ENCODE measurements at regions not wholly inside any gene's neighbourhood (a gene's known extent, or its start where the extent isn't known, plus 50 kb on each side); places are given as distances from the start of the nearest gene placed in this dataset.
A peak's percentile ranks its signal among the peaks of the same experiment; 100 is the strongest.
"Not testable (repeated sequence)": the region's sequence is repeated elsewhere in the genome, so short reads cannot be mapped to it uniquely, and the experiment has no call there.

- no peak for DNase-seq
- H3K27me3 Mint-ChIP-seq (ENCODE audit: unreplicated experiment), result no peaks in the 10 kb centered on the region
- intact Hi-C loops (cut with micrococcal nuclease; ENCODE audit: unreplicated experiment), result no loop called here
- no peaks in the 10 kb centered on the region for H3K36me3 Mint-ChIP-seq (ENCODE audit: insufficient read depth, unreplicated experiment)
- H3K4me3 Mint-ChIP-seq (ENCODE audit: low read depth, unreplicated experiment), result no peak overlapping the region
- H3K4me1 Mint-ChIP-seq (ENCODE audit: low read depth, unreplicated experiment), result no peaks in the 10 kb centered on the region
- H3K9me3 Mint-ChIP-seq (ENCODE audit: low read depth, unreplicated experiment), result no peaks in the 10 kb centered on the region
- TF ChIP-seq, protein P1, sequence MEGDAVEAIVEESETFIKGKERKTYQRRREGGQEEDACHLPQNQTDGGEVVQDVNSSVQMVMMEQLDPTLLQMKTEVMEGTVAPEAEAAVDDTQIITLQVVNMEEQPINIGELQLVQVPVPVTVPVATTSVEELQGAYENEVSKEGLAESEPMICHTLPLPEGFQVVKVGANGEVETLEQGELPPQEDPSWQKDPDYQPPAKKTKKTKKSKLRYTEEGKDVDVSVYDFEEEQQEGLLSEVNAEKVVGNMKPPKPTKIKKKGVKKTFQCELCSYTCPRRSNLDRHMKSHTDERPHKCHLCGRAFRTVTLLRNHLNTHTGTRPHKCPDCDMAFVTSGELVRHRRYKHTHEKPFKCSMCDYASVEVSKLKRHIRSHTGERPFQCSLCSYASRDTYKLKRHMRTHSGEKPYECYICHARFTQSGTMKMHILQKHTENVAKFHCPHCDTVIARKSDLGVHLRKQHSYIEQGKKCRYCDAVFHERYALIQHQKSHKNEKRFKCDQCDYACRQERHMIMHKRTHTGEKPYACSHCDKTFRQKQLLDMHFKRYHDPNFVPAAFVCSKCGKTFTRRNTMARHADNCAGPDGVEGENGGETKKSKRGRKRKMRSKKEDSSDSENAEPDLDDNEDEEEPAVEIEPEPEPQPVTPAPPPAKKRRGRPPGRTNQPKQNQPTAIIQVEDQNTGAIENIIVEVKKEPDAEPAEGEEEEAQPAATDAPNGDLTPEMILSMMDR (IDR thresholded peaks at IDR 0.05; ENCODE audit: unreplicated experiment), result no peak
- CTCF ChIA-PET, result no interaction called here
- BruUV-seq (replicated peaks), result no TSS peak
- no peak overlapping the region for H3K27ac Mint-ChIP-seq (ENCODE audit: unreplicated experiment)
Measured at GRCh38 chr17:70750983-70751382, 581.7 kb downstream of the KCNJ2 start.

DNA sequence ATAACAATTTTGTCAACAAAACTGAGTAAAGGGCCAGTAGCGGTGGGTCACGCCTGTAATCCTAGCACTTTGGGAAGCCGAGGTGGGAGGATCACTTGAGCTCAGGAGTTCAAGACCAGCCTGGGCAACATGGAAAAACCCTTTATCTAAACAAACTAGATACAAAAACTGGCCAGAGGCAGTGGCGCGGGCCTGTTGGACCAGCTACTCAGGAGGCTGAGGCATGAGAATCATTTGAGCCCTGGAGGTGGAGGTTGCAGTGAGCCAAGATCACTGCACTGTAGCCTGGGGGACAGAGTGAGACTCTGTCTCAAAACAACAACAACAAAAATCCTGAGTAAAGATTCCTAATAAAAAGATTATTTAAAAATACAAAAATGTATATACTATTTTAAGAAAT, 583.1 kb downstream of the KCNJ2 start:
- BruUV-seq (replicated peaks); intact Hi-C loops (cut with micrococcal nuclease; ENCODE audit: unreplicated experiment); DNase-seq; H3K9me3 Mint-ChIP-seq (ENCODE audit: low read depth, unreplicated experiment); CTCF ChIA-PET; H3K36me3 Mint-ChIP-seq (ENCODE audit: insufficient read depth, unreplicated experiment); H3K27me3 Mint-ChIP-seq (ENCODE audit: unreplicated experiment); H3K4me3 Mint-ChIP-seq (ENCODE audit: low read depth, unreplicated experiment); H3K4me1 Mint-ChIP-seq (ENCODE audit: low read depth, unreplicated experiment); H3K27ac Mint-ChIP-seq (ENCODE audit: unreplicated experiment): not testable (repeated sequence)

GRCh38 chr17:70752966-70753467, 583.7 kb downstream of the KCNJ2 start:
- no peak overlapping the region for H3K27ac Mint-ChIP-seq (ENCODE audit: unreplicated experiment)
- H3K27me3 Mint-ChIP-seq (ENCODE audit: unreplicated experiment), result no peaks in the 10 kb centered on the region
- no peaks in the 10 kb centered on the region for H3K36me3 Mint-ChIP-seq (ENCODE audit: insufficient read depth, unreplicated experiment)
- intact Hi-C loops (cut with micrococcal nuclease; ENCODE audit: unreplicated experiment), result no loop called here
- CTCF ChIA-PET, result no interaction called here
- H3K9me3 Mint-ChIP-seq (ENCODE audit: low read depth, unreplicated experiment), result no peaks in the 10 kb centered on the region
- no peak overlapping the region for H3K4me3 Mint-ChIP-seq (ENCODE audit: low read depth, unreplicated experiment)
- no peaks in the 10 kb centered on the region for H3K4me1 Mint-ChIP-seq (ENCODE audit: low read depth, unreplicated experiment)
- no peak for DNase-seq
- no TSS peak for BruUV-seq (replicated peaks)
- TF ChIP-seq, protein P1 (IDR thresholded peaks at IDR 0.05; ENCODE audit: unreplicated experiment), result no peak

DNA sequence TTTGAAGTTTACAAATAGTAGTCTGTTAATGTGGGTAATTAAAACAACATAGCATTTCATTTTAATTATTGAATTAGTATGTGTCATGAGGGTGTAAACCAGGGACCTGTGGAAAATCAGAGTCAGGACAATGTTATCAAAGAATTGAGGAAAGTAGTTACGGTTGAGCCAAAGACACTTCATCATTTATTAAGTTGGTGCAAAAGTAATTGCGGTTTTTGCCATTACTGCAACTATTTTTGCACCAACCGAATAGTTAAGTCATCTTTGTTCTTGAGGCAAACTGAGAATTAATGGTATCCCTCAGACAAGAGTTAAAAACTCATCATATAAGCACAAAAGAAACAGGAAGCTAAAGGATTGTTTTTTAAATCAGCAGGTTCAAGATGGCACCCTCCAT, 593.7 kb downstream of the KCNJ2 start:
- no peak for DNase-seq
- intact Hi-C loops (cut with micrococcal nuclease; ENCODE audit: unreplicated experiment), result no loop called here
- Mint-ChIP-seq H3K36me3 (ENCODE audit: insufficient read depth, unreplicated experiment) (no peaks in the 10 kb centered on the region), H3K9me3 (ENCODE audit: low read depth, unreplicated experiment) (no peaks in the 10 kb centered on the region), H3K27ac (ENCODE audit: unreplicated experiment) (no peak overlapping the region), H3K4me1 (ENCODE audit: low read depth, unreplicated experiment) (no peaks in the 10 kb centered on the region), H3K27me3 (ENCODE audit: unreplicated experiment) (no peaks in the 10 kb centered on the region), H3K4me3 (ENCODE audit: low read depth, unreplicated experiment) (no peak overlapping the region)
- CTCF ChIA-PET, result no interaction called here
- TF ChIP-seq, protein P1 (IDR thresholded peaks at IDR 0.05; ENCODE audit: unreplicated experiment), result no peak
- no TSS peak for BruUV-seq (replicated peaks)

DNA sequence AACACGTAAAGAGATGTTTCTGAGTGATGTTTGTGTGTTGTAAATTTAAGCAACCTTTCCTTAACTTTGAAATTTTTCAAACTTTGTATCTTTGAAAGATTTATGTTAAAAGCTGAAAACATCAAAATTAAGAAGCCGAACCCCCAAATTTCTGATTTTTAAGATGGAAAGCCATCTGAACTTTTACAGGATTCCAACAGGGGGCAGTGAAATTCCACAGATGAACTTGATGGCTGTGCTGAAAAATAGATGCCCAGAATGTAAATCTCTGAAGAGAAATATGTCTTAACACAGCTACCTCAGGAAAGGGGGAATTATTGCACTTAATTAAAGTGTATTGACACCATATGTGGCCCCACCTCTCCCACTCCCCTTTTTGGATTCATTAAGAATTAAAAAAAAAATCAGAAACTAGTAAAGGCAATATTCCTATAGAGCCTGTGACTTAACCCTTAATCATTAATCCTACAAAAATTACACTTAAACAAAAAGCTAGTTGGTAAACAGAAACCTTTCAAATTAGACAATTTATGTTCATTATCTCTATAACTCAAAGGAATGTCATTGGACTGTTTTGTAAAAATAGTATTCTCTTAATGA, 597.9 kb downstream of the KCNJ2 start:
- Mint-ChIP-seq H3K27ac (ENCODE audit: unreplicated experiment) (no peak overlapping the region), H3K9me3 (ENCODE audit: low read depth, unreplicated experiment) (no peaks in the 10 kb centered on the region), H3K4me3 (ENCODE audit: low read depth, unreplicated experiment) (no peak overlapping the region), H3K4me1 (ENCODE audit: low read depth, unreplicated experiment) (no peaks in the 10 kb centered on the region), H3K27me3 (ENCODE audit: unreplicated experiment) (no peaks in the 10 kb centered on the region), H3K36me3 (ENCODE audit: insufficient read depth, unreplicated experiment) (no peaks in the 10 kb centered on the region)
- TF ChIP-seq, protein P1 (IDR thresholded peaks at IDR 0.05; ENCODE audit: unreplicated experiment), result peak; percentile 57
- peak; percentile 28 for DNase-seq
- CTCF ChIA-PET, result interaction anchor here (0.6 to 1.7 kb wide), 8 partner anchors 17 to 1354 kb away, joined by 3 to 11 read pairs (median 3); partner anchors contain the start of gene SOX9
- BruUV-seq (replicated peaks), result no TSS peak
- intact Hi-C loops (cut with micrococcal nuclease; ENCODE audit: unreplicated experiment), result loop anchor here (1.0 to 5.0 kb wide), 5 partner anchors 130 to 1890 kb away; no protein-coding TSS in a partner anchor
